SK-N-SH (cell line): ENCODE measurements at regions not wholly inside any gene's neighbourhood (a gene's known extent, or its start where the extent isn't known, plus 50 kb on each side); places are given as distances from the start of the nearest gene placed in this dataset.

Source experiments
- CTCF ChIA-PET: fragments of 300-600, 350-600 bp; formaldehyde crosslinking; extraction: SDS; loops from one replicate; lab custom pipeline; 2021; lab: Yijun Ruan, JAX
- POLR2A ChIA-PET: fragments of 350-600 bp; sonication (Branson Sonifier 250); formaldehyde crosslinking; extraction: SDS; loops from one replicate; lab custom pipeline; 2020; ENCODE audit warnings: antibody characterized with exemption, inconsistent platforms; lab: Yijun Ruan, JAX
- DNase-seq: peaks from one replicate; pipeline ENCODE4 v3.0.0; 2012
- H2AFZ ChIP-seq: fragments of 200-600 bp; sonication (generic); 2 replicates; pipeline ENCODE4 v1.8.1; 2016; ENCODE audit warnings: antibody characterized with exemption, mild to moderate bottlenecking, low read depth
- H3F3A ChIP-seq: fragments of 200-600 bp; sonication (generic); replicated peaks from 2 replicates; pipeline ENCODE3; 2016; ENCODE audit warnings: antibody characterized with exemption, mild to moderate bottlenecking; ENCODE audit not compliant: insufficient read depth
- H3K27ac ChIP-seq, 2 experiments: fragments of 200-500 bp in 1 of 2; fragments of 200-600 bp in 1 of 2; sonication (Bioruptor generic) in 1 of 2; sonication (generic), shearing (Covaris generic) in 1 of 2; 2 replicates each; pipeline versions ENCODE4 v1.5.1 to v1.6.1; 2014 to 2016; ENCODE audit warnings: low read depth in 2 of 2, inconsistent platforms in 1 of 2, low read length in 1 of 2, mild to moderate bottlenecking in 1 of 2, mixed read lengths in 1 of 2
- H3K27me3 ChIP-seq: fragments of 200-600 bp; sonication (generic), shearing (Covaris generic); 2 replicates; pipeline ENCODE4 v1.6.1; 2016; ENCODE audit warnings: mixed run types; ENCODE audit not compliant: insufficient read depth
- H3K36me3 ChIP-seq, 2 experiments: fragments of 200-500 bp in 1 of 2; fragments of 200-600 bp in 1 of 2; sonication (Bioruptor generic) in 1 of 2; sonication (generic) in 1 of 2; replicated peaks in 1 of 2; 2 replicates each; pipeline versions ENCODE3 to v1.5.1; 2014 to 2016; ENCODE audit warnings: low read length in 1 of 2, mild to moderate bottlenecking in 1 of 2; ENCODE audit not compliant: insufficient read depth in 2 of 2, control insufficient read depth in 1 of 2
- H3K4me1 ChIP-seq, 2 experiments: fragments of 200-500 bp in 1 of 2; fragments of 200-600 bp in 1 of 2; sonication (Bioruptor generic) in 1 of 2; sonication (generic), shearing (Covaris generic) in 1 of 2; 2 replicates each; pipeline versions ENCODE4 v1.5.1 to v1.6.1; 2014 to 2016; ENCODE audit warnings: low read depth in 1 of 2, low read length in 1 of 2, mixed run types in 1 of 2; ENCODE audit not compliant: insufficient read depth in 2 of 2, control insufficient read depth in 1 of 2
- H3K4me2 ChIP-seq: fragments of 200-600 bp; sonication (generic), shearing (Covaris generic); 2 replicates; pipeline ENCODE4 v1.6.1; 2017; ENCODE audit warnings: mixed run types
- H3K4me3 ChIP-seq, 2 experiments: fragments of 200-500 bp in 1 of 2; fragments of 200-600 bp in 1 of 2; sonication (Bioruptor generic) in 1 of 2; sonication (generic), shearing (Covaris generic) in 1 of 2; 2 replicates each; pipeline versions ENCODE4 v1.5.1 to v1.8.1; 2014 to 2016; ENCODE audit warnings: low read depth in 2 of 2, inconsistent platforms in 1 of 2, low read length in 1 of 2, mild to moderate bottlenecking in 1 of 2, mixed read lengths in 1 of 2, moderate library complexity in 1 of 2
- H3K79me2 ChIP-seq: fragments of 200-600 bp; sonication (generic); 2 replicates; pipeline ENCODE4 v1.8.1; 2017; ENCODE audit warnings: mild to moderate bottlenecking; ENCODE audit not compliant: insufficient read depth
- H3K9ac ChIP-seq: fragments of 200-600 bp; sonication (generic); 2 replicates; pipeline ENCODE4 v1.6.1; 2017; ENCODE audit warnings: mixed run types
- H3K9me2 ChIP-seq: fragments of 200-600 bp; sonication (generic); 2 replicates; pipeline ENCODE4 v1.6.1; 2017; ENCODE audit warnings: mixed run types
- H3K9me3 ChIP-seq: fragments of 200-600 bp; sonication (generic); 2 replicates; pipeline ENCODE4 v1.6.1; 2017; ENCODE audit warnings: mixed run types, mild to moderate bottlenecking, moderate library complexity
- H4K20me1 ChIP-seq: fragments of 200-600 bp; sonication (generic); 2 replicates; pipeline ENCODE4 v1.6.1; 2017; ENCODE audit warnings: mild to moderate bottlenecking, mixed run types; ENCODE audit not compliant: insufficient read depth
- CTCF ChIP-seq: fragments of 200-600 bp; sonication (generic); IDR thresholded peaks from 2 replicates; pipeline ENCODE4 v1.6.1; 2017; ENCODE audit warnings: antibody characterized with exemption, mild to moderate bottlenecking, moderate library complexity
- EP300 ChIP-seq, 2 experiments: IDR thresholded peaks; 2 replicates each; pipeline versions ENCODE4 v1.4.0 to v1.6.1; 2012; ENCODE audit warnings: borderline replicate concordance in 1 of 2, low read depth in 1 of 2, low read length in 1 of 2
- EZH2phosphoT487 ChIP-seq: fragments of 200-600 bp; sonication (generic); IDR thresholded peaks from 2 replicates; pipeline ENCODE4 v1.6.1; 2017; ENCODE audit warnings: low read depth, mixed run types, mild to moderate bottlenecking, antibody characterized with exemption, moderate library complexity, borderline replicate concordance
- FOSL2 ChIP-seq: IDR thresholded peaks from 2 replicates; pipeline ENCODE4 v1.4.0; 2012; ENCODE audit warnings: low read depth, mild to moderate bottlenecking, moderate library complexity, borderline replicate concordance
- FOXJ3 ChIP-seq: sonication (generic); formaldehyde crosslinking; IDR thresholded peaks from 2 replicates; pipeline ENCODE4 v1.5.1; 2020; ENCODE audit warnings: mild to moderate bottlenecking, missing genetic modification reagents
- FOXM1 ChIP-seq: IDR thresholded peaks from 2 replicates; pipeline ENCODE4 v1.4.0; 2012; ENCODE audit warnings: low read depth, mild to moderate bottlenecking
- GABPA ChIP-seq: IDR thresholded peaks from 2 replicates; pipeline ENCODE4 v1.4.0; 2012; ENCODE audit warnings: low read depth, mild to moderate bottlenecking
- GATA2 ChIP-seq: sonication (generic); formaldehyde crosslinking; IDR thresholded peaks from 2 replicates; pipeline ENCODE4 v1.5.0; 2020; ENCODE audit warnings: mild to moderate bottlenecking, missing genetic modification reagents
- JUND ChIP-seq: IDR thresholded peaks from 2 replicates; pipeline ENCODE4 v1.4.0; 2012
- MAX ChIP-seq: IDR thresholded peaks from 2 replicates; pipeline ENCODE4 v1.4.0; 2012; ENCODE audit warnings: low read depth
- MEF2A ChIP-seq: IDR thresholded peaks from 2 replicates; pipeline ENCODE4 v1.4.0; 2012; ENCODE audit warnings: low read depth, borderline replicate concordance
- NFIC ChIP-seq: IDR thresholded peaks from 2 replicates; pipeline ENCODE4 v1.4.0; 2012; ENCODE audit warnings: borderline replicate concordance
- PBX3 ChIP-seq: IDR thresholded peaks from 2 replicates; pipeline ENCODE4; 2012
- POLR2AphosphoS5 ChIP-seq: IDR thresholded peaks from 2 replicates; pipeline ENCODE4 v1.6.1; 2012; ENCODE audit warnings: low read depth, low read length
- SIN3A ChIP-seq: IDR thresholded peaks from 2 replicates; pipeline ENCODE4 v1.6.1; 2012; ENCODE audit warnings: low read depth, mild to moderate bottlenecking, low read length, moderate library complexity, borderline replicate concordance
- TCF12 ChIP-seq: IDR thresholded peaks from 2 replicates; pipeline ENCODE4 v1.4.0; 2012
- TEAD4 ChIP-seq: IDR thresholded peaks from 2 replicates; pipeline ENCODE4 v1.4.0; 2012; ENCODE audit warnings: mild to moderate bottlenecking, borderline replicate concordance; ENCODE audit not compliant: insufficient read depth
- USF1 ChIP-seq: IDR thresholded peaks from 2 replicates; pipeline ENCODE4 v1.4.0; 2012; ENCODE audit warnings: low read depth, borderline replicate concordance
- YY1 ChIP-seq: IDR thresholded peaks from 2 replicates; pipeline ENCODE4 v1.4.0; 2012; ENCODE audit warnings: low read depth, mild to moderate bottlenecking
- WGBS: methylation state at CpG from one replicate; pipeline ENCODE4 v1.1.6; 2017; ENCODE audit warnings: low lambda C conversion rate; 5-methylcytosine and 5-hydroxymethylcytosine counted together

- H3K9me2 ChIP-seq: 0 out of 2 replicates have a peak, but pooled peaks cover 4% of the 10 kb centered on the region
- no peak overlapping the region for H3K4me3 ChIP-seq
- H3K9ac ChIP-seq: no peak overlapping the region
- DNase-seq: no peak
- ChIA-PET CTCF (no interaction called here), POLR2A (no interaction called here)
- no peak for TF ChIP-seq GABPA
- TF ChIP-seq TEAD4: no peak; the same call in 1 of the 2 replicates
- no peak for TF ChIP-seq FOSL2
- no peak for TF ChIP-seq USF1
- no peak for TF ChIP-seq POLR2AphosphoS5
- no peak for TF ChIP-seq YY1
- TF ChIP-seq MAX: no peak
- TF ChIP-seq EZH2phosphoT487: no peak
- TF ChIP-seq FOXM1: no peak
- peak in 1 of 2 experiments; percentile 25; a peak in 1 of 4 replicates for TF ChIP-seq EP300 (IDR thresholded peaks at IDR 0.05; ENCODE audit: borderline replicate concordance in 1 of 2, low read depth in 1 of 2, low read length in 1 of 2)
- TF ChIP-seq SIN3A: no peak
- peak; percentile 64 for TF ChIP-seq TCF12
- TF ChIP-seq JUND: peak; percentile 17; the same call in 1 of the 2 replicates
- TF ChIP-seq PBX3: peak; percentile 73
- H3F3A ChIP-seq: no peaks in the 10 kb centered on the region
- H3K36me3 ChIP-seq: no peaks in the 10 kb centered on the region
- 54% methylated on average over 2 of the region's 2 CpGs for WGBS
- H3K79me2 ChIP-seq: no peaks in the 10 kb centered on the region
- H3K4me2 ChIP-seq: no peak overlapping the region
- no peaks in the 10 kb centered on the region for H3K4me1 ChIP-seq
- H3K27ac ChIP-seq: peak overlapping the region in 1 of 2 experiments; percentile 39; a peak in 1 of 4 replicates
- H3K9me3 ChIP-seq: peaks cover 9% of the 10 kb centered on the region
- peak overlapping the region; percentile 74 for H2AFZ ChIP-seq
- no peaks in the 10 kb centered on the region for H4K20me1 ChIP-seq
- no peaks in the 10 kb centered on the region for H3K27me3 ChIP-seq
Observed at GRCh38 chr3:110193074-110193473, 855.7 kb upstream of the DPPA4 start.

GRCh38 chr3:110198717-110199587, 861.6 kb upstream of the DPPA4 start:
- no peak overlapping the region for H3K4me3 ChIP-seq
- 71% methylated on average over 10 of the region's 12 CpGs for WGBS
- DNase-seq: no peak
- no peaks in the 10 kb centered on the region for H3K27me3 ChIP-seq
- ChIA-PET POLR2A (no interaction called here), CTCF (no interaction called here)
- H2AFZ ChIP-seq: no peak overlapping the region
- no peaks in the 10 kb centered on the region for H3K36me3 ChIP-seq
- no peaks in the 10 kb centered on the region for H3F3A ChIP-seq
- no peaks in the 10 kb centered on the region for H4K20me1 ChIP-seq
- H3K9me3 ChIP-seq: no peaks in the 10 kb centered on the region
- 0 out of 2 replicates have a peak, but pooled peaks cover 4% of the 10 kb centered on the region for H3K9me2 ChIP-seq
- H3K4me2 ChIP-seq: no peak overlapping the region
- H3K4me1 ChIP-seq: no peaks in the 10 kb centered on the region
- no peak overlapping the region for H3K9ac ChIP-seq
- no peaks in the 10 kb centered on the region for H3K79me2 ChIP-seq
- TF ChIP-seq GATA2 (CRISPR knock-in tag) (no peak), MEF2A (no peak), POLR2AphosphoS5 (no peak), CTCF (no peak), TCF12 (no peak), YY1 (no peak), FOXJ3 (CRISPR knock-in tag) (no peak), TEAD4 (no peak), JUND (no peak), PBX3 (no peak), NFIC (no peak)
- no peak overlapping the region for H3K27ac ChIP-seq
